HPDE6-E6E7 (cell line): ENCODE measurements at regions not wholly inside any gene's neighbourhood (a gene's known extent, or its start where the extent isn't known, plus 50 kb on each side); places are given as distances from the start of the nearest gene placed in this dataset.
"Not testable (repeated sequence)": the region's sequence is repeated elsewhere in the genome, so short reads cannot be mapped to it uniquely, and the experiment has no call there.

ENCODE experiments used
- DNase-seq: peaks from one replicate; pipeline ENCODE4 v3.0.0; 2011; ENCODE audit warnings: missing footprints; ENCODE audit errors: extremely low spot score

DNA sequence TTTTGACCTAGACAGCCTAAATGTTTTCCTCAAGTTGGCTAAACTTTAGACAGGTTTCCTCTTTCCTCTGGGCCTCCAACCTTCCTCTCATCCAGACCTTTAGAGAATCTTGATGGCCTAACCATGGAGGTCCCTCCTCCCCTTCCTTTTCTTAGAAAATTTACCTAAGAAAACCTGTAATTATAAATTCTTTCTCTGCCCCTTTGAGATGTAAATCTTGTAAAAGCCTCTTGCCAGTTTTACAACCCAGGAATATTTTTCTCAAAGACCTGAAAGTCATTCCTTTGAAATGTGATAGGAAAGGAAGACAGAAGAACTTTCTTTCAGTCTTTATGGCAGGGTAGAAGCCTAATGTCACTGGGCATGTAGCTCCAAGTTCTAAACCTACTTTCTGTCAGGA, 1752.6 kb upstream of the C9orf72 start:
- no peak for DNase-seq

DNA sequence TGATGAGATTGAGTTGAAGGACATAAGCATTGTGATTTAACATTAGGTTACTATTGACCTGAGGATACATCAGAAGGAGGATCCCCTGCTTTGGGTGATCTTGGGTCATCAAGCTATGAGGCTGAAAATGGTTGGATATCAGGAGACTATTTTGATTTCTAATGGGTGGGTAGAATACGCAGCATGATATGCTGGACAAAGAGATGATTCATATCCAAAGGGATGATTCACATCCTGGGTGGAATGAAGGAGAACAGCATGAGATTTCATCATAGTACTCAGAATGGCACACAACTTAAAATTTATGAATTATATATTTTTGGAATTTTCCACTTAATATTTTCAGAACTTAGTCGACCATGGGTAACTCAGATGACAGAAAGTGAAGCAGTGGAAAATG, 1759.5 kb upstream of the C9orf72 start:
- DNase-seq = peak; percentile 31

DNA sequence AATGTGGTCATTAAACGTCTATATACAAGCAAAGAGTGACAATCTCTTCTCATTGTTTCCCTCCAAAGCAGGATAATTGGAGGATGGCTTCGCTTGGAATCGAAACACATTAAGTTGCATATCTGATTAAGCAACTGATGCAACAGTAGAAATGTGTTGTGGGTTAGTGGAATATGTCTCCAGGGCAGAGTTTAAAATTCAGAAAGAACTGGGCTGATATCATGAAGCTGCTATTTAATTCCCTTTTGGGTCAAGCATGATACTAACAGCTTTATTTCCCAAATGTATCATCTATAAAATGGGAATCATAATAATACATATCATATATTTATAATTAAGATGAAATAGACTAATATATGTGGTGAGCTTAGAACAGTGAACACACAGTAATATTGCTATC, 1763.0 kb upstream of the C9orf72 start:
- no peak for DNase-seq

DNA sequence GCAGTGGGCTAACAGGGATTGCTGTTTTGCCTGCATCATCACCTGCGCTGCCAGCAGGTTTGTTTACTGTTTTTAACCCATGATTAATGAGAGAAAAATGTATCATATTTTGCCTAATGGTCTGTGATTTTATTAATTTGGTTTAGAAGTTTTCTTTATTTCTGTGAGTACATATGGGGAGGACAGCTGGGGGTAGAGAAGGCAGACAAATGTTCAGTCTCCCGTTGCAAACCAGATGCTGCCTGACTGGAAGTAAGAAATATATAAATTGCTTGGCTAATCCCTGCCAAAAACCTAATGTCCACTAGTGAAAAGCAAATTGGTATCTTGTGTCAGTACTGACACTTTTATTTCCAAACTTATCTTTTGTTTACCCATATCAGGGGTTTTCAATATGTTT, 1766.1 kb upstream of the C9orf72 start:
- no peak for DNase-seq

DNA sequence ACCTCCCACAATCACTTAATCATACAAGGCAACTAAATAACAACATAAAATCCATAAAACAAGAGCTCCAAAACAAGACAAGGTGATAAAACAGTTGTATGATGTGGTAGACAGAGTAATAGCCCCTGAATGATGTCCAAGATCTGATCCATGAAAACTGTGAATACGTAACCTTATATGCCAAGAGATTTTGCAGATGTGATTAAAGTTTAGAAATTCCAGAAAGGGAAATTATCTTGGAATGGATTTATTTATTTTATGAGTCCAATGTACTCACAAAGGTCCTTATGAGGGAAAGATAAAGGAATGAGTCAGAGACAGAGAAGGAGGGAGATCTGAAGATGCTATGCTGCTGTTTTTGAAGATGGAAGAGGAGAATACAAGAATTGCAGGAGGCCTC, 1775.7 kb upstream of the C9orf72 start:
- no peak for DNase-seq

DNA sequence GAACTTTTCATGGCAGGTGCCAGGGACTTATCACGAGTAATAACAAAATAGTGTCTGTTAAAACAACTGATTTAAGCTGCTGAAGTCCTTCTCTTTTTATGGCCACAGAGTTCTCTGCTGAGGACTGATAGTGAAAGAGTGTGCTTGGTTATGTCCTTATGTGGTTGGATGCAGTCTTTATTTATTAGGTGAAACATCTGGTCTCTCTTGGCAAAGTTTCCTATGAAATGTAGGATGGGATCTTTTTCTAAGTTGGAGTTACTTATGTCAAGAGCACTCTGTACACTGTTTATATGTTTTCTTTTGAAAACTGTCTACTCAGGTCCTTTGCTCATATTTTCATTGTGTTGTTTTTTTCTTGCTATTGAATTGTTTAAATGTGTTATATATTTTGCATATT, 1816.1 kb upstream of the C9orf72 start:
- DNase-seq = no peak

DNA sequence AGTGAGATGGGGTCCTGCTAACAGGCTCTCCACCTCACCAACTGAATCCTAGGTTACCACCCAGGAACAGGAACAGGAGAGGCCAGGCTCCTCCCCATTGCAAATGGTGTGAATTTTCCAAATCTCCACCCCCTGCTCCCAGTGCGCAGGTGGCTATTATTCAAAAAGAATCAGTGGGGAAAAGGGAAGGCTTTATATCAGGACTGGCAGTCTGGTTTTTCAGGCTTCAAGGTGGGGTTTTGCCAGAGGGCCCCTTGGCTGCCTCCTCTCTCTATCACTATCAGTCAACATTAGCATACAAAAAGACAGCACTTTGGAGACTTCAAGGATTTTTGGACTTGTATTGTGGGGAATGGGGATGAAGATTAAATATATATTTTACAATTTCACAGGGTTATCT, 1817.6 kb upstream of the C9orf72 start:
- DNase-seq = no peak

DNA sequence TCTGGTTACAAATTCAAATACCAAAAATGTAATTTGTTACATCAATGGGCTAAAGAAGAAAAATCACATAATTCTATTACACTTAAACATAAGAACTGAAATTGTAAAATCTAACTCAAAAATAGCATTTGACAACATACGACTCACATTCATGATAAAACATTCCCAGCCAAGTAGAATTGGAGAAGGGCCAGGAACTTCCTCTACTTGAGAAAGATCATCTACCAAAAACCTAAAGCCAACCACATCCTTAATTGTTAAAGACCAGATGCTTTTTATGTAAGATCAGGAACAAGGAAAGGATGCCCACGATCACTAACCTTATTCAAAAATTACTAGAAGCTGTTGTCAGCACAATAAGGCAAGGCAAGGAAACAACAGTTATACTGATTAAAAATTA, 1819.8 kb upstream of the C9orf72 start:
- DNase-seq = no peak

DNA sequence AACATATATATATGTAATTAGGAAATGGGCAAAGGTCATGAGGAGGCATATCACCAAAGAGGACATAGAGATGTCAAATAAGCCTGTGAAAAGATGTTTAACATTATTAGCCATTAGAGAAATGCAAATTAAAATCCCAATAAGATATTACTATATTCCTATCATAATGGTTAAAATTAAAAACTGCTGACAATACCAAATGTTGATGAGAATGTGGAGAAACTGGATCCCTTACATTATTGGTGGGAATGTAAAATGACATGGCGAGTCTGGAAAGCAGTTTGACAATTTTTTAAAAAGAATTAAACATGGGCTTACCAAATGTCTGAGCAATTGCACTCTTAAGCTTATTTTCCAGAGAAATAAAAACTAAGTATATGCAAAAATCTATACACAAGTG, 1821.6 kb upstream of the C9orf72 start:
- no peak for DNase-seq

DNA sequence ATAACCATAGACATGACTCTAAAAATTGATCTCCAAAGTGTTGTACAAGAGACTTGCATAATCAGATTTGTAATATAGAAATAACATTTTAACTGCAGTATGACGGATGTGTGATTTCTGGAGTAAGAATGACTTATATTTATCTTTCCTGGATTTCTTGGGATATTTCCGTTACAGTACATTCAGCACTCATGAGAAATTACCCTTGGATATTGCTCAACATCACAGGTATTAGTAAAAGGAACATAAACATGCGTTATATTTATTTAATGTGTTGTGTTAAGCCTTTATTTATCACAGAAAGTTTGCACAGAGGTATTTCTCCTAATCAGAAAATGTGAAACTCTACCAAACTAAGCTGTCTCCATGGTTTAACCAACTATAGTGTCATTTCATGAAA, 1823.9 kb upstream of the C9orf72 start:
- no peak for DNase-seq

DNA sequence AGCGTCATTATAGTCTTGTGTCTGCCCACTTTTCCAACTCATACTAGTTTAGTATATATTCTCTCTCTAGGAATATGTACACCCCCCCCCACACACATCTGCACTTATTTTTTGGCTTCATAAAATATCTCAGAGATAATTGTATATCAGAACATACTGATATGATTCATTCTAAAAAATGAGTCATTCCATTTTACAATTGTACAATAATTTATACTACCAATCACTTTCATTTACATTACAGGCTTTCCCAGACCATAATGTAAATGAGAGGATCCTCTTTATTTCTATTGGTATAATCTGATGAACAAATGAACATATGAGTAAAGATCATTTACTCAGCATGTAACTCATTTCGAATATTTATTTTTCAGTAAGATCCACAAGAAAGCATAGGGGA, 1842.9 kb upstream of the C9orf72 start:
- DNase-seq = no peak

DNA sequence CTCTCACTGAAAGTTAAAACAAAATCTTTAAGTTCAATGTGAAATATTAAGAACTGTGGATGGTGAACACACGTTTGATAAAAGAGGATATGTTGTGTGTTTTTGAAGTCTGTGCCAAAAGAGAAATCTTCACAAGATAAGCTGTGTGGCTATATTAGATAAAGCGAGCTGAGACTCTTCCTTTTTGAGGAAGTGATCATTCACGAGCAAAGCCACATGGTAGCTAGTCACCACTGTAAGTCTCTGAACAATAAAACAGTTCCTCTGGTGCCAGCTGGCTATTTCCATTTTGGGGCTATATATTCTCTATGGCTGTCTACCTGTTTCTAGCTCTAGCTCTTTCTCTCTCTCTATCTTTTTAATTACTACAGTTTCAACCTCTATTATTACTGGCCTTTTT, 1849.2 kb upstream of the C9orf72 start:
- DNase-seq = no peak

DNA sequence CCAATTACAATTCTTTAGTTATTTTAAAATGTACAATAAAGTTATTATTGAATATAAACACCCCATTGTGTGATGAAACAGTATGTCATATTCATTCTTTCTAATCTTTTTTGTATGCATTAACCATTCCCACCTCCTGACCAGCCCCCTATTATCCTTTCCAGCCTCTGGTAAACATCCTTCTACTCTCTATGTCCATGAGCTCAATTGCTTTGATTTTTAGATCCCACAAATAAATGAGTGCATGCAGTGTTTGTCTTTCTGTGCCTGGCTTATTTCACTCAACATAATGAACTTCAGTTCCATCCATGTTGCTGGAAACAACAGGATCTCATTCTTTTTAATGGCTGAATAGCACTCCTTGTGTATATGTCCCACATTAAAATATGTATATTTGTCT, 1858.9 kb upstream of the C9orf72 start:
- no peak for DNase-seq

DNA sequence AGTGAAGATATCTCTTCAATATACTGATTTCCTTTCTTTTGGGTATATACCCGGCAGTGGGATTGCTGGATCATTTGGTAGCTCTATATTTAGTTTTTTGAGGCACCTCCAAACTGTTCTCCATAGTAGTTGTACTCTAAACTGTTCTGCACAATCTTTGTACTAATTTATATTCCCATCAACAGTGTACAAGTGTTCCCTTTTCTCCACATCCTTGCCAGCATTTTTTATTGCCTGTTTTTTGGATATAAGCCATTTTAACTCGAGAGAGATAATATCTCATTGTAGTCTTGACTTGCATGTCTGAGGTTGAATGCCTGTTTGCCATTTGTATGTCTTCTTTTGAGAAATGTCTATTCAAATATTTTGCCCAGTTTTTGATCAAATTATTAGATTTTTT, 1859.4 kb upstream of the C9orf72 start:
- not testable (repeated sequence) for DNase-seq

DNA sequence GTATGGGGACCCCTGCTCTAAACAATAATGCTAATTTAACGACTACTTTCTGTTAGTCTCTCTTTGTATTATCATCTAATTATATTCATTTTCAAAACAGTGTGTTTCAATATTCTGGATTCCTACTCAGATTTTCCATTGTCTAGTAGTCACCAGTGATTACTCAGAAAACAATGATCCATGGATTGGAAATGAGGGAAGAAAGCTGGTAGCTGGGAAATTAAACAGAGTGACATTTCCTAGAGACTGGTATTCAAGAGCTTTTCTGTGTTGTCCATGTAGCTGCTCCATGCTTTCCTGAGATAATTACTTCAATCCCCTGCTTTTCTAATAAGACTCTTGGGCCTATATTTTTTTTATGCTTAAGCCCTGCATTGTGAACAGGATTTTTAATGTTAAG, 1862.1 kb upstream of the C9orf72 start:
- no peak for DNase-seq

DNA sequence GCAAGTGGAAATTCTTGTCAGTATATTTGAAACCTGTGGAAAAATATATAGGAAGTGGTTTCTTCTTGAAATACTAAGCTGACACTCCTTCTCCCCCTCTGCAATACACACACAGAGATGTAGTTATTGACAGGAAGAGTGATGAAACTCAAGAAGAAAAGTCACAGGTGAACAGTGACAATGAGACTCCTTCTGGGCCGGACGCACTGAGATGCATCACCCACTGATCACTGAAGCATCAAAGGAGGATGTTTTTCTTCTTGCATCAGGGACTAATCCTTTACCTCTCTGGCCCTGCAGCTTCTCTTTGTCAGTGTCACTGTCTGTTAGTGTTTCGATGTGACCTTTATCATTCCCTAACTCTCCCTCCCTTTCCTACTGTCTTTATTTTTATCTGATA, 1864.2 kb upstream of the C9orf72 start:
- no peak for DNase-seq

DNA sequence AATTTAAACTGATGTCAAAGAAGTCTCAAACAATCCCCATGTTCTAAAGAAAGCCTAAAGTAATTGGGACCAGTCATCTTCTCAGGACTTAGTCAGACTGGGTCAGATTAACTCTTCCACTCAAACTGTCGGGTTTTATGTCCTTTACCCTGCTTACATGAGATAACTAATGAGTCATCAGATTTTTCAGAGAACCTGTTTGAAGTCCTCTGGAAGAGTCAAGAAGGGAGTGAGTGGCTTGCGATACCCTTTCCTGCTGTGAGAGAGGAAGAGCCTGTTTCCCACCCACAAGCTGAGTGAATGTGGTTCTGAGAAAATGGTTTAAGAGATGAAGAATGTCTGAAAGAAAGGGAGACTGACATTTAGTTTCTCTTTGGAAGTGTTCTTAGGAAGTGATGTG, 1866.7 kb upstream of the C9orf72 start:
- DNase-seq = no peak

DNA sequence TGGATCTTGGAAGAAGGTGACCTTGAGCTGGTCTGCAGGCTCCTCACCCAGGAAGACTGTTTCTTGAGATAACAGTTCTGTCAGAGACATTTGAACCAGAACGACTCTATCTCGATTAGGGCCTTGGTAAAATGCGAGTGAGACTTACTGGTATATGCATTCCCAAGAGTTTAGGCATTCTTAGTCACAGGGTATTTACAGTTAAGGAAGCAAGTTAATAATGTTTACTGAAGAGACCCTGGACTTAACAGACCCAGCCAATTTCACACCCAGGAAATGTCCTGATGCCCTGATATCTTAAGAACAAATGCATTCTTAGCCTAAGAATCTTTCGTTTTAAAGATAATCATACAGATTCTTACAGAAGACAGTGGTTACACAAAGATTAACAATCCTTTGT, 1867.2 kb upstream of the C9orf72 start:
- no peak for DNase-seq

DNA sequence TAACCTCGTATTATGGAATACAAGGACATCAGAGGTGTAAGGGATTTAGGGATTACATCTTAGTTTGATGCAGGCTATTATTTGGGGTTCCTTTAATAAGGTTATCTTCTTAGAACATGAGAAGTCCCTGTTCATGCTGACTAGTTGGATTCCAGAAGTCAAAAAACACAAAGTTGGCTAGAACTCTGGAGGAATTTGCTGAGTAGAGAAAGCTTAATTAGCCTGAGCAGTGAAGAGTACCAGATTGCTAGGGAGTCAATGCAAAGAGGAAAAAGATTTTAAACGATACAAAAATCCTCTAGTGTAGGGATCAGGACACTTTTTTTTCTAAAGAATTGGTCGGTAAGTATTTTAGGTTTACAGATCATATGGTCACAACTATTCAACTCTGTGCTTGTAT, 1872.5 kb upstream of the C9orf72 start:
- DNase-seq = no peak

DNA sequence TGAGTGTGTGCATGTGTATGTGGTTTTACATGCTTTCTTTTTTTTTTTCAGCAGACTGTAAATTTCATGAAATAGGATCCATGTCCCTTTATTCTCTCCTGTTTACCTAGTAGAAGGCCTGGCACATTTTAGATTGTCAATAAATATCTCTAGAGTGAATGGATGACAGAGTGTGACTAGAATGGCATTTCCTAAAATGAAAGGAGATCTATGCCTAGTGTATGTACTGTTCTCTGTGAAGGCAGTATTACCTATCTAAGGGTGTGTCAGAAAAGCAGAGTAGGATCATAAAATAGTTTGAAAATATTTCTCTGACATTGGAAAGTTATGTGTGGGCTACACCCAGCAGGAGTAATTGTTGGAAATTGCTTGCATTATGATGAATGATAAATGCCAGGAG, 1876.0 kb upstream of the C9orf72 start:
- no peak for DNase-seq

DNA sequence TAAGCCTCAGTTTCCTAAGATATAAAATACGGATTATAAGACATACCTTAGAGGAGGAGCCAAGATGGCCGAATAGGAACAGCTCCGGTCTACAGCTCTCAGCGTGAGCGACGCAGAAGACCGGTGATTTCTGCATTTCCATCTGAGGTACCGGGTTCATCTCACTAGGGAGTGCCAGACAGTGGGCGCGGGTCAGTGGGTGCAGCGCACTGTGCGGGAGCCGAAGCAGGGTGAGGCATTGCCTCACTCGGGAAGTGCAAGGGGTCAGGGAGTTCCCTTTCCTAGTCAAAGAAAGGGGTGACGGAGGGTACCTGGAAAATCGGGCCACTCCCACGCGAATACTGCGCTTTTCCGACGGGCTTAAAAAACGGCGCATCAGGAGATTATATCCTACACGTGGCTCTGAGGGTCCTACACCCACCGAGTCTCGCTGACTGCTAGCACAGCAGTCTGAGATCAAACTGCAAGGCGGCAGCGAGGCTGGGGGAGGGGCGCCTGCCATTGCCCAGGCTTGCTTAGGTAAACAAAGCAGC, 1877.1 kb upstream of the C9orf72 start:
- DNase-seq = not testable (repeated sequence)

DNA sequence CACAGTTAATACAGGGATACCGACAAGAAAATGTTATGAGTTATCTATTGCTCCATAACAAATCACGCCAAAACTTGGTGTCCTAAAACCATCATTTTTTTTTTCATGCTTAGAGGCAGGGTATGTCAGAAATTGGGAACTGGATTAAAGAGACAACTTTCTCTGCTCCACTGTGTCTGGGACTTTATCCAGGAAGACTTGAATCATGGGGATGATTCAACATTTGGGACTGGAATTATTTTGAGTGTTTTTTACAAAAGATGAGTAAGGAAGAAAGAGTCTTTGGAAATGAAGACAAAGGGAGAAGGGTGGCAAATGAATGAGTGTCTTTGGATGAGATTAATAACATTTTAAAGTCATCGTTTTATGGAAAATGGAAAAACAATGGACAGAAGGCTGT, 1883.7 kb upstream of the C9orf72 start:
- no peak for DNase-seq

DNA sequence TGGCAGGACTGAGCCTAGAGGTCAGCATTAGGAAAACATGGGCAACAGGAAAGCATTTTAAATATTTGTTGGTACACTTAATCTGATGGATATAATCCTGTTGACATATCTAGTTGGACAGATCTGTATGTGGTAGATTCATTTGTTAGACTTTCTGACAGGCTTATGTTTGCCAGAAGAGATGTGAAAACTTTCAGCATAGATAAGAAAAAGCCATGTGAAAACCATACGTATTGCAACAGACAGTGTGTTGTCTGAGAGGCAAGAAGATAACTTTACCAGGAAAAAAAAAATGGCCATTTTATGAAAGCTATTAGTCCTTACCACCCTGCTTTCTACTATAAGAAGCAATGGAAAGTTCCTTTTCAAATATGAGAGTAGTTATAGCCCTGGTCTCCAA, 1902.2 kb upstream of the C9orf72 start:
- no peak for DNase-seq

DNA sequence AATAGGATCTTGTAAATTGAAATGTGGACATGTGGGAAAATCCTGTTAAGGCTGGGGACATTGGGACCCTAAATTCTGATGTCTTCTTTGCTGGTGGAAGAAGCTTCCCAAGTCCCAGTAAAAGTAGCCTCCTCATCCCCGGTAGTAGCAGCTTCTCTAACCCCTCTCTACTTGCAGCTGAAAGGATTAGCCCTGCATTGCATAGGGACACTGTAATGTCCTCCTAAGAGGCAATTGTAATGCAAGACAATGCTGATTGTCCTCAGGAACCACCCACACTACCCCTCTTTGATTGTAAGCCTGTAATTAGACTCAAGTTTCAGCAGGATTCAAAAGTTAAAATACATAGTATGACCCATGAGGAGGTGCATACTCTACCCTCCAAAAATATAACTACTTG, 1938.4 kb upstream of the C9orf72 start:
- no peak for DNase-seq

DNA sequence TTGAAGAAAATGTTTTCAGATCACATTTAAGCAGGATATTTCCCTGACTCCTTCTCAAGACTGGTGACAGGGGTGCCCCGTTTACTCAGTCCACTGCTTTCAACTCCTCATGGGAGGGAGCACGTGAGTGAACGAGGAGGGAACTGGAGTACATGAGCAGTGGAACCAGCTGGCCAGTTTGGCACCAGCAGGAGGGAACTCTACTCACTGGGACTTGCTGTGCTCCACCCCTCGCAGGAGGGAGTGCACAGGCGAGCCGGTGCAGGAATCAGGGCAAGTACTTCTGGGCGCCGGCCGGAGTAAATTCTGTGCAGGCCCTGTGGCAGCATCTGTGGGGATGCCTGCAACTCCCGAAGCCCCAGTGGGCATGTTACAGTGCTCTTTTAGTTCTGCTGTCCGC, 1941.1 kb upstream of the C9orf72 start:
- DNase-seq = no peak
